ENCODE measurements at regions not wholly inside any gene's neighbourhood (a gene's known extent, or its start where the extent isn't known, plus 50 kb on each side); places are given as distances from the start of the nearest gene placed in this dataset.
"Not testable (repeated sequence)": the region's sequence is repeated elsewhere in the genome, so short reads cannot be mapped to it uniquely, and the experiment has no call there.

DNA sequence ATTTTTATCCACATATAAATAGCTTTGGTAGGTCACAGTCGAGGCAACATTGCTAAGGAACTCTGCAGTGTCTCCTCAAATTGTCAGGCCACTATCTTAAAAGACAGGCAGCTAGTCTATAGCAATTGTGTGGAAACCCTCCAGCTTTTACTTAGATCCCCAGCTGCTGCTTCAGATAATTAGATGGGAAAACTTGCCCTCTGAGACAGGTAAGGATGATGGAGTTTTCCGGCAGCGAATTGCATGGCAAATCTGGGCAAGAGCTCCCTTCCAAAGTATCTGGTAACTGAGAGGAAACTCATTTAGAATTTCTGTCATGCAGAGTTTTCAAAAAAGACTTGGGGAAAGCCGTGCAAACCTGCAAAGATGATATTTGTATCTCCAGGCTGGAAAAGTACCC lies 886.2 kb downstream of the UQCRFS1 start:
- no peaks in the 10 kb centered on the region for H3K27me3 Mint-ChIP-seq
- DNase-seq: no peak
- CTCF ChIA-PET: no interaction called here

GRCh38 chr19:28324275-28325060 lies 888.5 kb downstream of the UQCRFS1 start:
- CTCF ChIA-PET: no interaction called here
- H3K9me3 Mint-ChIP-seq (ENCODE audit: low read depth): no peaks in the 10 kb centered on the region
- ATAC-seq (no peak), DNase-seq (no peak)
- H3K4me3 Mint-ChIP-seq: no peak overlapping the region
- H3K27ac Mint-ChIP-seq: no peak overlapping the region
- no peaks in the 10 kb centered on the region for H3K27me3 Mint-ChIP-seq
- no peaks in the 10 kb centered on the region for H3K4me1 Mint-ChIP-seq
- no peaks in the 10 kb centered on the region for H3K36me3 Mint-ChIP-seq

More for the DNA sequence above, 886.2 kb downstream of the UQCRFS1 start:
- no peak for ATAC-seq
- Mint-ChIP-seq H3K27ac (no peak overlapping the region), H3K9me3 (ENCODE audit: low read depth) (peaks cover 2% of the 10 kb centered on the region), H3K4me3 (no peak overlapping the region), H3K4me1 (no peaks in the 10 kb centered on the region), H3K36me3 (no peaks in the 10 kb centered on the region)

GRCh38 chr19:28322945-28323344 lies 890.0 kb downstream of the UQCRFS1 start:
- Mint-ChIP-seq H3K27me3 (no peaks in the 10 kb centered on the region), H3K4me3 (no peak overlapping the region), H3K4me1 (no peaks in the 10 kb centered on the region), H3K36me3 (no peaks in the 10 kb centered on the region), H3K9me3 (ENCODE audit: low read depth) (peaks cover 3% of the 10 kb centered on the region), H3K27ac (no peak overlapping the region)
- ATAC-seq (no peak), DNase-seq (no peak)
- CTCF ChIA-PET: no interaction called here

DNA sequence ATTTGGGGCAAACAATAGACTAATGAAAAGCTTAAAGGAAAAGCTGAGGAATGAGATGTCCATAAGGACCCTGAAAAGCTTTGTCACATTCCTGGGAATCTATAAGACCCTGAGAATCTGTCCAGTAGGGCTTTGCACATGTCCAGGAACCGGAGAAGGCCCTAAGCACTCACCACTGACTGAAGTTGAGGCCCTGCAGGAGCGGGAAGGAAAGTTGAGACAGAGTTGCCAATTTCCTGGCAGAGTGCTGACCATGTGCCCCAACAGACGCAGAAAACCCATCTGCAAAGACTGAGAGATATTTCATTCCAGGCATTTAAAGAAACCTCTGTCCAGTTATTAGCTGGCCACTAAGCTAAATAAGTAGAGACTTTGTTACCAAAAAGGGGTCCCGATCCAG lies 890.5 kb downstream of the UQCRFS1 start:
- DNase-seq: no peak
- Mint-ChIP-seq H3K27me3 (no peaks in the 10 kb centered on the region), H3K36me3 (no peaks in the 10 kb centered on the region), H3K4me3 (no peak overlapping the region), H3K9me3 (ENCODE audit: low read depth) (peaks cover 4% of the 10 kb centered on the region), H3K4me1 (no peaks in the 10 kb centered on the region), H3K27ac (no peak overlapping the region)
- CTCF ChIA-PET: no interaction called here
- no peak for ATAC-seq

DNA sequence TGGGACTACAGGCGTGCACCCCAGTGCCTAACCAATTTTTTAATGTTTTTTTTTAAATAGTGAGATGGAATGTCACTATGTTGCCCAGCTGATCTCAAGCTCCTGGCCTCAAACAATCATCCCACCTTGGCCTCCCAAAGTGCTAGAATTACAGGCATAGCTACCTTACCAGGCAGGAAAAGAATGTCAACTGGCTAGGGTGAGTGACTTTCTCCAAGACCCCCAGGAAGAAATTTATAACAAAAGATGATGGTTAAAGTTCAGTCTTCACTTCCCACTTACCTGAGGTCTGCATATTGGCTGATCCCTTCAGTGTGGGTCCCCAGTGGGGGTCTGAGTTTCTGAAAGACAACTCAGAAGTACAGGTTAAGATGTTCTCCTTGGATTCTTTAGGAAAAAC lies 893.0 kb downstream of the UQCRFS1 start:
- DNase-seq (no peak), ATAC-seq (no peak)
- Mint-ChIP-seq H3K36me3 (no peaks in the 10 kb centered on the region), H3K4me3 (no peak overlapping the region), H3K27me3 (no peaks in the 10 kb centered on the region), H3K9me3 (ENCODE audit: low read depth) (peaks cover 7% of the 10 kb centered on the region), H3K27ac (no peak overlapping the region), H3K4me1 (no peaks in the 10 kb centered on the region)
- CTCF ChIA-PET: no interaction called here

DNA sequence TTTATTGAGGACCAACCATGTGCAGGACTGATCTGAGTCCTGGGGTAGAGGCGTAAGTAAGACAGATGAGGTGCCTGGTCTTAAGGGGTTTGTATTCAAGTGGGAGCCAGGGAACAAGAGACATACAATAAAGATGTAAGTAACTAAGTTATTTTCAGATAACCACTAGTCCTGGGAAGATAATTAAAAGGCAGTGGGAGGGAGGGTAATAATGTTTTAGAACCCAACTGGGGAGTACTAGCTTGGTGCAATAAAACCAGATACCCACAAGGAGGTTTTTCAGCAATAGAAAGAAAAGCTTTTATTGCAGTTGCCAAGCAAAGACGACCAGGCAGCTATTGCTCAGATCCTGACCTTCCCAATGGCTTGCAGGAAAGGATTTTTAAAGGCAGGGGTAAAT lies 893.7 kb downstream of the UQCRFS1 start:
- DNase-seq: no peak
- CTCF ChIA-PET: no interaction called here
- Mint-ChIP-seq H3K36me3 (no peaks in the 10 kb centered on the region), H3K4me3 (no peak overlapping the region), H3K27me3 (no peaks in the 10 kb centered on the region), H3K4me1 (no peaks in the 10 kb centered on the region), H3K9me3 (ENCODE audit: low read depth) (peaks cover 7% of the 10 kb centered on the region), H3K27ac (no peak overlapping the region)
- no peak for ATAC-seq

- CTCF ChIA-PET: no interaction called here
- H3K4me3 Mint-ChIP-seq: no peak overlapping the region
Observed at GRCh38 chr19:28318469-28319179, 894.3 kb downstream of the UQCRFS1 start.

GRCh38 chr19:28316464-28316863 lies 896.5 kb downstream of the UQCRFS1 start:
- Mint-ChIP-seq H3K27ac (no peak overlapping the region), H3K4me1 (no peaks in the 10 kb centered on the region), H3K9me3 (ENCODE audit: low read depth) (peaks cover 7% of the 10 kb centered on the region), H3K4me3 (no peak overlapping the region), H3K36me3 (no peaks in the 10 kb centered on the region), H3K27me3 (no peaks in the 10 kb centered on the region)
- CTCF ChIA-PET: no interaction called here
- no peak for ATAC-seq
- DNase-seq: no peak

More at GRCh38 chr19:28318469-28319179, 894.3 kb downstream of the UQCRFS1 start:
- peaks cover 7% of the 10 kb centered on the region for H3K9me3 Mint-ChIP-seq (ENCODE audit: low read depth)
- H3K27me3 Mint-ChIP-seq: no peaks in the 10 kb centered on the region
- no peaks in the 10 kb centered on the region for H3K36me3 Mint-ChIP-seq
- no peak overlapping the region for H3K27ac Mint-ChIP-seq
- DNase-seq (no peak), ATAC-seq (no peak)
- H3K4me1 Mint-ChIP-seq: no peaks in the 10 kb centered on the region

DNA sequence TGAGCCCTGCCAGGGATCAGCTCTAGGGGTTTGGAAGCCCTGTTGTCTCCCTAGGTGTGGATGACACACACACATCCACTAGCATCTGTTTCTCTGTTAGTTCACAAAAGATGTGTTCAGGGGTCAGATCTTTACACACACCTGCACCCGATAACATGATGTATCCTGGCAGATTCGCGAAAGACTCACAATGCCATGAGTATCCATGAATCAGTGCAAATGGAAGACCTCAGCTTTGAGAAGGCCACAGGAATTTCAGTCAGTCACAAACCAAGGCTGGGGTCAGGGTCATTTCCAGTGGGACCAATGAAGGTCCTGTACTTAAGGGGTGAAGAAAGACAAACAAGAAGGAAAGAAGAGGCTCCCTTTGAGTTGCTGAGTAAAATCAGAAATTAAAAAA lies 898.2 kb downstream of the UQCRFS1 start:
- ATAC-seq: no peak
- CTCF ChIA-PET: no interaction called here
- DNase-seq: no peak
- Mint-ChIP-seq H3K4me1 (no peaks in the 10 kb centered on the region), H3K36me3 (no peaks in the 10 kb centered on the region), H3K27me3 (no peaks in the 10 kb centered on the region), H3K4me3 (no peak overlapping the region), H3K27ac (no peak overlapping the region), H3K9me3 (ENCODE audit: low read depth) (peaks cover 10% of the 10 kb centered on the region)

GRCh38 chr19:28314287-28314686 lies 898.7 kb downstream of the UQCRFS1 start:
- H3K4me3 Mint-ChIP-seq: no peak overlapping the region
- H3K27ac Mint-ChIP-seq: no peak overlapping the region
- ATAC-seq: no peak
- no peaks in the 10 kb centered on the region for H3K36me3 Mint-ChIP-seq
- peaks cover 11% of the 10 kb centered on the region for H3K9me3 Mint-ChIP-seq (ENCODE audit: low read depth)
- DNase-seq: no peak
- CTCF ChIA-PET: no interaction called here
- no peaks in the 10 kb centered on the region for H3K27me3 Mint-ChIP-seq
- H3K4me1 Mint-ChIP-seq: no peaks in the 10 kb centered on the region

- no peak for ATAC-seq
- no peak overlapping the region for H3K27ac Mint-ChIP-seq
- no peaks in the 10 kb centered on the region for H3K36me3 Mint-ChIP-seq
- no peaks in the 10 kb centered on the region for H3K27me3 Mint-ChIP-seq
- CTCF ChIA-PET: no interaction called here
- H3K4me3 Mint-ChIP-seq: no peak overlapping the region
- no peaks in the 10 kb centered on the region for H3K4me1 Mint-ChIP-seq
- DNase-seq: no peak
- H3K9me3 Mint-ChIP-seq (ENCODE audit: low read depth): peaks cover 11% of the 10 kb centered on the region
Observed at GRCh38 chr19:28313633-28314032, 899.3 kb downstream of the UQCRFS1 start.

- CTCF ChIA-PET: no interaction called here
- Mint-ChIP-seq H3K27me3 (no peaks in the 10 kb centered on the region), H3K36me3 (no peaks in the 10 kb centered on the region), H3K9me3 (ENCODE audit: low read depth) (peaks cover 8% of the 10 kb centered on the region), H3K4me3 (no peak overlapping the region), H3K27ac (no peak overlapping the region), H3K4me1 (no peaks in the 10 kb centered on the region)
- no peak for DNase-seq
- ATAC-seq: no peak
Observed at GRCh38 chr19:28312269-28312668, 900.7 kb downstream of the UQCRFS1 start.

GRCh38 chr19:28310829-28311228 lies 902.1 kb downstream of the UQCRFS1 start:
- CTCF ChIA-PET, H3K4me1 Mint-ChIP-seq: not testable (repeated sequence)

DNA sequence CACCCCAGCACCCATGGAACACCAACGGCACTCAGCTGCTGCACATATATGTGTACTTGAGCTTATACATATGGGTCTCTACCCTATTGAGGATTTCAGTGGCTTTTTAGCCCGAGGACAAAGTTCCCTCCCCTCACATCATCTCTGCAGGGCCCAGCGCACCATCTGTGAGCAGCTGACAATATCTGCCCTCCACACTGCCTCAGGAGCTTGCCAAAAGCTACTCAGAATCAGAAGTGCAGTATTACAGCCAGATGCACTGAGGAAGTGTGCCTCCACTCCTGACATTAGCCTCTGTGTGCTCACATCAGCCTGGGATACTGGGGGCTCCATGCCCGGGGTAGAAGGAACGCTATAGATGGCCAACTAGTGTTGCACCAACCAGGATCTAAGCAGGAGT lies 903.9 kb downstream of the UQCRFS1 start:
- no peaks in the 10 kb centered on the region for H3K27me3 Mint-ChIP-seq

More at GRCh38 chr19:28310829-28311228, 902.1 kb downstream of the UQCRFS1 start:
- not testable (repeated sequence) for H3K36me3 Mint-ChIP-seq; H3K27me3 Mint-ChIP-seq; H3K9me3 Mint-ChIP-seq (ENCODE audit: low read depth); DNase-seq; H3K4me3 Mint-ChIP-seq; ATAC-seq; H3K27ac Mint-ChIP-seq

More for the DNA sequence above, 903.9 kb downstream of the UQCRFS1 start:
- CTCF ChIA-PET: no interaction called here
- Mint-ChIP-seq H3K4me3 (no peak overlapping the region), H3K27ac (no peak overlapping the region), H3K9me3 (ENCODE audit: low read depth) (peaks cover 7% of the 10 kb centered on the region), H3K4me1 (no peaks in the 10 kb centered on the region), H3K36me3 (no peaks in the 10 kb centered on the region)
- ATAC-seq: no peak
- DNase-seq: no peak
